ENCODE measurements at regions not wholly inside any gene's neighbourhood (a gene's known extent, or its start where the extent isn't known, plus 50 kb on each side); places are given as distances from the start of the nearest gene placed in this dataset.
"Not testable (repeated sequence)": the region's sequence is repeated elsewhere in the genome, so short reads cannot be mapped to it uniquely, and the experiment has no call there.

DNA sequence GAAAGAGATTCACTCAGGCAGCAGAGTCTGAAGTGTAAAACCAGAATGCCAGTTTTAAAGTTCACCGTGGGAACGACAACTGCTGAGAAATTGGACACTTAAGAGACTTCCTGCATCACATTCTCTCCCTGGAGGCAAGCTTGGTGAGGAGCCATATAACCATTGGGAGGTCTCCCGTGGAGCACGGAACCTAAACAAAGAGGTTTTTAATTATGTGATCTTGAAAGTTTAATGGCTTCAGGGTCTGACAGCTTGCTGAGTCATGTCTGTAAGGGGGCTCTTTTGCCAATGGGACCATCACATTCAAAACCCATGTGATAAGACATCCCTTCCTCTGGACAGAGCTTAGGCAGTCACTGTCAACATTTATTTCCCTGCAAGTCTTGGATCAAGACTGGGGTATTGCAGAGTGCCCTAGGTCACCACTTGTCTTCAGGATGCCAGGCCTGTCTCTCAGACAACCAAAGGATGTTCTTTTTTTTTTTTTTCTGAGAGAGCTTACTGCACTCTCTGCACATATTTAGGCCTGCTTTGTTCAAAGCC, 674.4 kb downstream of the TYW1 start:
- Histone ChIP-seq H3K27ac (ENCODE audit: low read depth, low read length) (no peak overlapping the region), H3K36me3 (ENCODE audit: control insufficient read depth, low read length) (no peaks in the 10 kb centered on the region), H4K20me1 (ENCODE audit: control insufficient read depth, insufficient read depth, low read depth, low read length) (no peaks in the 10 kb centered on the region), H3K9me2 (replicated peaks; ENCODE audit: control insufficient read depth, low read length) (no peaks in the 10 kb centered on the region), H3K4me1 (ENCODE audit: control insufficient read depth, low read length) (no peaks in the 10 kb centered on the region), H3F3A (ENCODE audit: control insufficient read depth, insufficient read depth) (no peaks in the 10 kb centered on the region), H3K4me3 (ENCODE audit: low read length) (no peak overlapping the region), H3K9me3 (ENCODE audit: control insufficient read depth, insufficient read depth, low read length) (peaks cover 11% of the 10 kb centered on the region; the same call in 1 of the 2 replicates), H3K4me2 (ENCODE audit: low read length) (no peak overlapping the region), H3K79me2 (ENCODE audit: control insufficient read depth, low read length) (no peaks in the 10 kb centered on the region), H3K27me3 (ENCODE audit: control insufficient read depth, low read length) (no peaks in the 10 kb centered on the region)
- TF ChIP-seq CTCF (IDR thresholded peaks at IDR 0.05; ENCODE audit: low read depth, low read length, poor library complexity, severe bottlenecking) (no peak), EZH2phosphoT487 (IDR thresholded peaks at IDR 0.05; ENCODE audit: borderline replicate concordance, low read length) (no peak)

GRCh38 chr7:67673861-67674260, 677.2 kb downstream of the TYW1 start:
- no peak overlapping the region for H3K4me2 ChIP-seq (ENCODE audit: low read length)
- no peaks in the 10 kb centered on the region for H3F3A ChIP-seq (ENCODE audit: control insufficient read depth, insufficient read depth)
- H3K4me1 ChIP-seq (ENCODE audit: control insufficient read depth, low read length) = no peaks in the 10 kb centered on the region
- H3K4me3 ChIP-seq (ENCODE audit: low read length) = no peak overlapping the region
- H3K79me2 ChIP-seq (ENCODE audit: control insufficient read depth, low read length) = no peaks in the 10 kb centered on the region
- no peak overlapping the region for H3K27ac ChIP-seq (ENCODE audit: low read depth, low read length)
- H3K36me3 ChIP-seq (ENCODE audit: control insufficient read depth, low read length) = no peaks in the 10 kb centered on the region
- H3K27me3 ChIP-seq (ENCODE audit: control insufficient read depth, low read length) = no peaks in the 10 kb centered on the region
- H3K9me3 ChIP-seq (ENCODE audit: control insufficient read depth, insufficient read depth, low read length) = peaks cover 15% of the 10 kb centered on the region; the same call in 1 of the 2 replicates
- no peaks in the 10 kb centered on the region for H3K9me2 ChIP-seq (replicated peaks; ENCODE audit: control insufficient read depth, low read length)
- no peaks in the 10 kb centered on the region for H4K20me1 ChIP-seq (ENCODE audit: control insufficient read depth, insufficient read depth, low read depth, low read length)
- TF ChIP-seq EZH2phosphoT487 (IDR thresholded peaks at IDR 0.05; ENCODE audit: borderline replicate concordance, low read length) = no peak
- no peak for TF ChIP-seq CTCF (IDR thresholded peaks at IDR 0.05; ENCODE audit: low read depth, low read length, poor library complexity, severe bottlenecking)

GRCh38 chr7:67674862-67675261, 678.2 kb downstream of the TYW1 start:
- not testable (repeated sequence) for H3K4me3 ChIP-seq (ENCODE audit: low read length); H3F3A ChIP-seq (ENCODE audit: control insufficient read depth, insufficient read depth); H3K79me2 ChIP-seq (ENCODE audit: control insufficient read depth, low read length); H3K27me3 ChIP-seq (ENCODE audit: control insufficient read depth, low read length); H3K27ac ChIP-seq (ENCODE audit: low read depth, low read length); H3K4me2 ChIP-seq (ENCODE audit: low read length); H3K36me3 ChIP-seq (ENCODE audit: control insufficient read depth, low read length); H3K9me2 ChIP-seq (replicated peaks; ENCODE audit: control insufficient read depth, low read length); H3K4me1 ChIP-seq (ENCODE audit: control insufficient read depth, low read length); H4K20me1 ChIP-seq (ENCODE audit: control insufficient read depth, insufficient read depth, low read depth, low read length)
- peaks cover 13% of the 10 kb centered on the region; the same call in 1 of the 2 replicates for H3K9me3 ChIP-seq (ENCODE audit: control insufficient read depth, insufficient read depth, low read length)

DNA sequence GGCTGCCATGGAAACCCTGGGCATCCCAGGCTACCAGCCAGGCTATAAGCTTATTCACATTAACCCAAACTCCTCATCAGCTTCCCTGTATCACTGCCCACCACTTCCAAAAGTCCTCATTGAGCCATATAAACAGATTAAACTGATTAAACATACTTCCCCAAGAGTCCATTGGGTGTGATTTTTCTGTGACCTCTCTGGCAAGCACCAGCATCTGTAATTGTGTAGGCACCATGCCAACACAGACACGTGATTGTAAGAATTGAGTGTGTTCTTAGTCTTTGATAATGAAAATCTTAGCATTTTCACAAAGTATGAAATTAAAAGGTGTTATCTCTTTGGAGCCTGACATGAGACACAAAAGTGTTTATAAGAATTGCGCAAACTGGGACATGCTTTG, 679.3 kb downstream of the TYW1 start:
- Histone ChIP-seq H3K79me2 (ENCODE audit: control insufficient read depth, low read length) (no peaks in the 10 kb centered on the region), H3K9me2 (replicated peaks; ENCODE audit: control insufficient read depth, low read length) (no peaks in the 10 kb centered on the region), H3K27ac (ENCODE audit: low read depth, low read length) (no peak overlapping the region), H3K4me2 (ENCODE audit: low read length) (no peak overlapping the region), H3K9me3 (ENCODE audit: control insufficient read depth, insufficient read depth, low read length) (peaks cover 13% of the 10 kb centered on the region; the same call in 1 of the 2 replicates), H4K20me1 (ENCODE audit: control insufficient read depth, insufficient read depth, low read depth, low read length) (no peaks in the 10 kb centered on the region), H3K36me3 (ENCODE audit: control insufficient read depth, low read length) (no peaks in the 10 kb centered on the region), H3K4me3 (ENCODE audit: low read length) (no peak overlapping the region), H3K4me1 (ENCODE audit: control insufficient read depth, low read length) (no peaks in the 10 kb centered on the region), H3K27me3 (ENCODE audit: control insufficient read depth, low read length) (no peaks in the 10 kb centered on the region), H3F3A (ENCODE audit: control insufficient read depth, insufficient read depth) (no peaks in the 10 kb centered on the region)
- TF ChIP-seq CTCF (IDR thresholded peaks at IDR 0.05; ENCODE audit: low read depth, low read length, poor library complexity, severe bottlenecking) = no peak
- no peak for TF ChIP-seq EZH2phosphoT487 (IDR thresholded peaks at IDR 0.05; ENCODE audit: borderline replicate concordance, low read length)

Data from DOHH2 (cell line).